ENCODE measurements at regions not wholly inside any gene's neighbourhood (a gene's known extent, or its start where the extent isn't known, plus 50 kb on each side); places are given as distances from the start of the nearest gene placed in this dataset.

DNA sequence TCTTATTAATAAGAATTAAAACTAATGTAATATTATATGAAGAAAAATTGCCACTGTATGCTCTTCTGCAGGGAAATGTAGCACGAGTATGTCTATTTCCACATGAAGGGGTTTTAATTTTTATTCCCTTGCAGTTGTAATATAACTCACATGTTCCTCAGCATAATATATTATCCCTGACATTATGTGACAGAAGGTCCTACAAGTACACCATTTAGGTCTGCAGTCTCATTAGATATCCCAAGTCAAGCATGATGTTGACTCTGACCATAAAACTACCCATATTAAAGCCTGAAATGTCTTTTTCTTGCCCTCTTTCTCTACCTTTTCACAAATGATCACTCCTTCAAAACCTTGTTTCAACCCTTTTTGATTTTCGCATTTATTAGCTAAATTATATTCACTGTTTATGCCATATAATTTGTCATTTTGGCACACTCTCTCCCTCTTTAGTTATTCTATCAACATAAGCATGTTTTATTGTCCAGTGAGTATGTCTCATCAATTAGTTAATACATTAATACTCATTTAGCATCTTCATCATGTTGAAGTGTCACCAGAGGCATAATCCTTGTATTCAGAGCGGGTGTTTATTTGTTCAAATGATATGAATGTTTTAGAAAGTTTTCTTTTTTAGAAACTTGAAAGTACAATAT lies 532.8 kb downstream of the MAT2B start:
- DNase-seq, result no peak

DNA sequence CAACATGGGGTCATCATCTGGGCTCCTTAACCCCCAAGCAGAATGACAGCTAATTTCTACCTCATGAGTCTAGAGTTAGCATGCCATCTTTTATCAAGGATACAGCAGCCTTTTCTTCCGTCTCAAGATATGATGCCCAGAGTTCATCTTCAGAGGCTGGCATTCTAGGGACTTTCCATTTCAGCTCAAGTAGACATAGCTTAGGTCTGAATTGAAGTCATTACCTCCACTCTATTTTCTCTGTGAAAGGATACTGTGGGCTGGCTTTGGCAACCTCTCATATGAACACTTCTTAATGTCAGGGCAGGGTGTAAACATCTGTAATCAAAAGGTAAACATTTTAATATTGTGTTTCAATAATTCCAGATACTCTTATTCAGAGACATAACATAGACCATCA lies 535.7 kb downstream of the MAT2B start:
- DNase-seq, result no peak

DNA sequence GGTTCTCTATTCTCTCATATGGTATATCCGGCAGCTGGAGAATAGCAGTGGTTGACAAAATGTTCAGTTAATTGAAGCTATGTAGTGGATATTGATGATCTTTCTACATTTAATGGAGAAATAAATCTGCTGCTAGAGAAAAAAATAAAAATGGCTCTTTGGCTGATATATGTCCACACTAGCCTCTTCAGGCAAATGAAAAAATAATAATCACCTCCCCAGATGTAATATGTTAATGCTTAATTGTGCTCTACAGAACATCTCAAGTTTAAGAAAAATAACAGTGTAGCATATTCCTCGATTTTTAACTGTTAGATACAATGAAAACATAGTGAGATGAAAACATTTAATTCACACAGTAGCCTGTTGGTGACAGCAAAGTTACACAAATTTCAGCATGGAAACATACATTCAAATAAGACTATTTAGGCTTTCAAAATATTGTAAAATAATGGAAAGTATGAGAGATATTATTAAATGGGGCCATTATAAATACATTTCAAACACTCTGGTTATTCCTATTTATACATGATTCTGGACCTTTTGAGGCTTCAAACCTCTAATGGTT lies 543.0 kb downstream of the MAT2B start:
- DNase-seq, result no peak

GRCh38 chr5:164051745-164052144 lies 546.3 kb downstream of the MAT2B start:
- no peak for DNase-seq

GRCh38 chr5:164052536-164053093 lies 547.2 kb downstream of the MAT2B start:
- no peak for DNase-seq

DNA sequence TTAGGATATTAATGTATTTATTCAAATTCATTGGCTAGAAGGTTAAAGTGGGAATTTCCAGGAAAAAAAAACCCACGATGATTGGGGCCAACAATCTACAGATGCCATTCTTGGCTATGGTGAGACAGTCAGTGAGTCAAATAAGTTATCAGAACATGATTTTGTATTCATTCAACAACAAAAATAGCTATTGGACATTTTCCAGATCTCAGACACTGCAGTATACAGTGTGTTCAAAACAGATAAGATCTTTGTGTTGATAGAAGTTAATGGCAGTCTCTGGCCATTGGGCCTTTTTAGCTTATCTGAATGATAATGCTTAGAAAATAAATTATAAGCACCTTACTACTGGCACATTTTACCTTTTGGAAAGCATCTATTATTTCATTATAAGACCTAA lies 547.7 kb downstream of the MAT2B start:
- no peak for DNase-seq

DNA sequence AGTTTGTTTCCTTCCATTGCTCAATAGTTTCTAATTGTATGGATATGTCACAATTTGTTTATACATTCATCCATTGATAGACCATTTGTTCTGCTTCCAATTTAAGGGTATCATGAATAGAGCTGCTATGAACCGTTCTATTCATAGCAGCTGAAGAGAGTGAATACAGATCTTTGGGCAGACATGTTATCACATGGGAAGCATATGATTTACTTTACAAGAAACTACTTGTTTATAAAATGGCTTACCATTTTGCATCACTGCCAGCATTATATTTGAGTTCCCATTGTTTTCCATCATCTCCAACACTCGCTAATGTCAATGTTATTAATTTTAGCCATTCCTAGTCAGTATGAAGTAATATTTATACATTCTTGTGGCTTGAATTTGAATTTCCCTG lies 549.0 kb downstream of the MAT2B start:
- DNase-seq, result no peak

DNA sequence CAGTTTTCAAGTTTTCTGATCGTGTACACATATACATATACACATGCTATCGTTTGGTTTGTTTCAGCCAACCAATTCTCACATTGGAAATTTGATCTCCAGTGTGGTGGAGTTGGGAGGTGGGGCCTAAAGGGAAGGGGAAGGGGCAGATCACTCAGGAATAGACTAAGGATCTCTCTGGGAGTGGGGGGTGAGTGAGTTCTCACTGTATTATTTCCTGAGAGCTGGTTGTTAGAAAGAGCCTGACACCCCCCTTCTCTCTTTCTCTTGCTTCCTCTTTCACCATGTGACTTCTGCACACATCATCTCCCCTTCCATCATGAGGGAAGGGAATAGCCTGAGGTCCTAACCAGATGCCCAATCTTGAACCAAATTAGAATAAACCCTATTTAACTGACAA lies 551.7 kb downstream of the MAT2B start:
- DNase-seq, result no peak

GRCh38 chr5:164058621-164059020 lies 553.2 kb downstream of the MAT2B start:
- DNase-seq, result no peak

GRCh38 chr5:164059471-164059870 lies 554.1 kb downstream of the MAT2B start:
- DNase-seq, result no peak

DNA sequence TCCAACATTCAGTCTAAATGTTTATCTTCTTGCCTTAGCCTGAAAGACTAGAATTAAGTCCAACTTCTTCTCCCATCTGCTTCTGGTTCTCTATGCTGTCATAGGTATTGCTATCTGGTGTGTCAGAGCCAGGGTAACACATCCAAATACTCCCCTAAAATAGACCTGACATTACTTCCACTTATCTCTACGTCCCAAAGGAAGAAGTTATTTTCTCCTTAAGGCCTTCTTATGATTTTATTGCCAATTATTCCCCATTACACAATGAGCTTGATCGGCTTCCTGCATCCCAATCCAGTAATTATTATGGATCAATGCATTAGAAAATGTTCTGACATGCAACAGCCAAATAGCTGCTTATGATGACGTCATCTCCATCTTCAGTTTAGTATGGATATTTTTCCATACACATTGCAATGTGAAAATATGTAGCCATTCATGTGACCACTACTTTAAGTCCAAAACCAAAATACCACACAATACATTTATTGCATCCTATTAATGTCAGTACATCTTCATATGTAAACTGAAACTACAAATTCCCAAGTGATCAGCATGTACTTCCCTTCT lies 555.5 kb downstream of the MAT2B start:
- no peak for DNase-seq

DNA sequence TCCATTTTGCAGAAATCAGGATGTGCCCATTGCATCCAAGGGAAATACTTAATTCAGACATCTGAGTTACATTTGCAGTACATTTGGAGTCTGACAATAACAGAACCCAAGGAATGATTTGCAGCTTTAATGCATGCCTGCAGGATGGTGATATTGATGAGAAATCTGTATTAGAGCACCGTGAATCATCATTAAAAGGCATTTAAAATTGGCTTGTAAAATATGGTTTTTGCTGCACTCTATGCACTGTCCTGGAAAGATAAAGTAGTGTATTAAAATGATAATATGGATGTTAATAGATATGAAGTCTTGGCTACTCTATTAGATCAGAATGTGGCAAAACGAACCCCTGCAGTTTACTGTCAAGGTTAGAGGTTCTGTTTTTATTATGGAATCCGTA lies 556.9 kb downstream of the MAT2B start:
- DNase-seq, result no peak

DNA sequence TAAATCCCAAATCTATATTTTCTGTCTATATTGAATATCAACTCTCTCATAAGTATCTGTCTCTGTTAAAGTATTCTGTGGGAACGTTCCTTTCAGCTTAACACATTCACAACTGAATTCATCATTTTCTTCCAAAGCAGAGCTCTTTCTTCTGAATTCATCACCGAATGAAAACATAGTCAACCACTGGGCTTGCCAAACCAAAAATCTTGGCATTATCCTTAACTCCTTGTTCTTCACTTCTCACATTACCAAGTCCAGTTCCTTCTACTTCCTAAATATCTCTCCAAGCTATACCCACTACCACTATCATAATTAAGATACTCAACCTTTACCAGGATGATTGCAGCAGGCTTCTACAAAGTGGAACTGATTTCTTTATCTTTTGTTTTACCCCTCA lies 559.8 kb downstream of the MAT2B start:
- DNase-seq, result no peak

GRCh38 chr5:164071671-164072070 lies 566.3 kb downstream of the MAT2B start:
- no peak for DNase-seq

GRCh38 chr5:164073081-164073480 lies 567.7 kb downstream of the MAT2B start:
- DNase-seq, result no peak

- DNase-seq, result no peak
Observed at GRCh38 chr5:164076556-164076955, 571.1 kb downstream of the MAT2B start.

GRCh38 chr5:164090358-164090757 lies 584.9 kb downstream of the MAT2B start:
- no peak for DNase-seq

DNA sequence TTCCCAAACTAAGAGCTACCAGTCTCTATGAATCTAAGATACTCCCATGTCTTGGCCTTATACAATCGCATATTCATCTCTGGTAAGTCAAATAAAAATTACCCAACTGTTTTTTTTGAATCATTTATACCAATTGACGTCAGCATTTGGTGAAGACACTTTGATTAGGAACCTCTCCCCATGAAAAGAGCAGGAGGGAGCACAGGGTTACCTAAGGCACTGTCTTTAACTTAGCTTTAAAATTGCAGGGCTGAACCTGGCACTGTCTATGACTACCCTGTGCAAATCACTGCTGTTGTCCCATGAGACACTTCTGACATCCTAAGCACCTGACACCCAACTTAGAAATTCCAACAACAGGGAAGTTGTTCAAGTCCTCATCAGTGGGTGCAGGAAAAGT lies 586.4 kb downstream of the MAT2B start:
- no peak for DNase-seq

DNA sequence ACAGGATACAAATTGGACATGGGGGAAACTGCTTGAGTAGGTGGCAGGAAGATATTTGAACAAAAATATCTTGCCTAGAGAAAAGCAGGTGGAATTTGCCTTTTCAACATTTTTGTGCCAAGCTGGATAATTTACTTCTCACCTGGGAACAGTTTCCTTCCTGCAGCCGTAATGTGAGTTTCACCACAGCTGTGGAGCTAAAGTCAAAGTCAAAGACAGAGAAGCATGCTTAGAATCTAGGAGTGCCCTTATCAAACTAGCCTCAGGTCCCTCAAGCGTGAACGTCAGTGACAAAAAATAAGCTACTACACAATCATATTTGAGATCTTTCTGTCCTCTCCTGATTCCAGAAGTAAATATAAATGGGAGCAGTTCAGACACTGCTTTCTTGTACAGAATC lies 588.9 kb downstream of the MAT2B start:
- no peak for DNase-seq

GRCh38 chr5:164097749-164098148 lies 592.3 kb downstream of the MAT2B start:
- DNase-seq, result no peak

GRCh38 chr5:164098531-164098930 lies 593.1 kb downstream of the MAT2B start:
- DNase-seq, result no peak

GRCh38 chr5:164098979-164099378 lies 593.6 kb downstream of the MAT2B start:
- no peak for DNase-seq

- DNase-seq, result no peak
Observed at GRCh38 chr5:164115420-164115819, 610.0 kb downstream of the MAT2B start.

DNA sequence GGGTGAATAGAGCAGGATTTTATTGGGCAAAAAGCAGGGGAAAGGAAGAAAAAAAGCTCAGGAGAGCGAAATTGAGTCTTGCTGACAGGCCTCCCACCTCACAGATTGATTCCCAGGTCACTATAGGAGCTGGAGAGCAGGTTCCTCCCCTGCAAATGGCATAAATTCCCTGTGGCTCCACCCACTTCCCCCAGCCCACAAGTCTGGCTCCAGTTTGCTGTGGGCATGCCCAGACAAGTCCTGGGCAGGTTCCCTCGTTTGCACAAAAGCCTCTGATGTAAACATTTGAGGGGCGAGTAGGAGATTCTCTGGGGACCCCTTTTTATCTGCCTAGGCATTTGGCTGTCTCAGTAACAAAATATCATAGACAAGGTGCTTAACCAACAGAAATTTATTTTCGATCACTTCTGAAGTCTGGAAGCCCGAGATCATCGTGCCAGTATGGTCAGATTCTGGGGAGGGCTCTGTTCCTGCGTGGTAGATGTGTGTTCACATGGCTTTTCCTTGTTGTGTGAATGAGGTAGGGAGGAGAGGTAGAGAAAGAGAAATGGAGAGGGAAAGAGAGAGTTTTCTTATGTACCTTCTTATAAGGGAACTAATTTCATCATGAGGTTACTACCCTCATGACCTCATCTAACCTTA lies 614.5 kb downstream of the MAT2B start:
- DNase-seq, result no peak
